ENCODE measurements at regions not wholly inside any gene's neighbourhood (a gene's known extent, or its start where the extent isn't known, plus 50 kb on each side); places are given as distances from the start of the nearest gene placed in this dataset.

- peak; percentile 56 for DNase-seq
Observed at GRCh38 chr1:114224196-114224907, 70.7 kb upstream of the SYT6 start.

GRCh38 chr1:114222920-114223319, 69.3 kb upstream of the SYT6 start:
- DNase-seq = no peak

GRCh38 chr1:114219172-114219868, 65.7 kb upstream of the SYT6 start:
- peak; percentile 51 for DNase-seq

DNA sequence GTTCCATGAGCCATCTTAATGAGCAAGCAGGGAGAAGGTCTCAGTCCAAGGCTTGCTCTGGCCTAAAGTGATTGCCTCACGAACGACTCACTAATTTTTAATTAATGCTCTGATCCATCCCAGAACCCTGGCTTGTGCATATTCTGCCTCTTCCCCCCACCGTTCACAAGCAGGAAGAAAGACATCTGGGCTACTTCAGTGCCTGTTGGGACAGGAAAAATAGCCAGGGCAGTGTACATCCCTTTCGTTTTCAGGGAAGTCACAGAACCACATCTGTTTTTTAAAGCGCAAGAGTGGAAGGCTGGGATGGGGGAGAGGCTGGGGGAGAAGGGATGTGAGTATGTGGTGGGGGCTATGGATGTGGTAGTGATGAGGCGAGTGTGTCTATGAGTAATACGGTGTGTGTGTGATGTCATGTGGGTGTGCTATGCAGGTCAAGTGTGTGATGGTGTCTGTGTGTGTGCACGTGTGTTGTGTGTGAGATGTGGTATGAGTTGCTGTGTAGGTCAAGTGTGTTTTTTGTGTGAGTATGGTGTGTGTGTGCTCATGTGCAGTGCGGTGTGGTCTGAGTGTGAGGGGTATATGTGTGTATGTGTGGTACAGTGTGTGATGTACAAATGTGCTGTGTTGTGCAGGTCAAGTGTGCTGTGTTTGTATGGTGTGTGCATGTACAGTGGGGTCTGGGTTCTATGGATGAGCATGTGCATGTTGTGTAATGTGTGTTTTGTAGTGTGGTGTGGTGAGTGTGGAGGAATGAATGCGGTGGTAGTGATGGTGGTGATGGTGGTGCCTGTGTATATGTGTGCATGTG, 64.9 kb upstream of the SYT6 start:
- DNase-seq = peak; percentile 58

DNA sequence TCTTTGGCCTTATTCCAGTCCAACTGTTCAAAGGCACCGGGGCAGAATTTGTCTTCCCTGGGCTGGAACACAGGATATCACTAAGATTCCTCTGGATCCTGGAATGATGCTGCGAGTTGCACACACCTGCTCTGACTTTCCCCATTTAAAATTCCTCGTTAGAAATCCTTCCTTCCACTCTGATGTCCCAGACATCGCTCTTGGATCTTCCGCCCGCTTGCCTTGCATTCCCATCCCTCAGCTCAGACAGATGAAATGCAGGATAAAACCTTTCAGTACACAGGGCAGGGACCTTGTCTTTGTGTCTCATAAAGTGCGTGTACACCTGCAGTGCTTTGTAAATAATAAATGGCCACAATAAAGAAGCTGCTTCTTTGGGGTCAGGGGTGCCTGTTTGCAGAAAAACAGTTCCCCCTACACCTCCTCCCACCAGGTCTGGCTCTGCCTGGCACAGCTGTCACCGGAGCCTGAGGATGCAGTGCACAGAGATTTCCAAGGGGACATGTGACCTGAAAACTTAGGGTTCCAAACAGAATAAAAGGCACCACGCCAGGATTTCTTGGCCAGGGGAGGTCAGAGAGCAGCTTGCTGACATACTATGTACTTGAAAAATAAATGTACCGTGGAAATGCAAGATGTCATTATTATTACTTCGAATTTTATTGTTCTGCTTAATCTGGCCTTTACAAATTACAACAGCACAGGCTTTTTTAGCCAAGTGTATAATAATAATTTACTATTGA, 62.9 kb upstream of the SYT6 start:
- no peak for DNase-seq

GRCh38 chr1:114215436-114215835, 61.8 kb upstream of the SYT6 start:
- no peak for DNase-seq

- DNase-seq = no peak
Observed at GRCh38 chr1:114214016-114214415, 60.3 kb upstream of the SYT6 start.

- DNase-seq = no peak
Observed at GRCh38 chr1:114209971-114210370, 56.3 kb upstream of the SYT6 start.

DNA sequence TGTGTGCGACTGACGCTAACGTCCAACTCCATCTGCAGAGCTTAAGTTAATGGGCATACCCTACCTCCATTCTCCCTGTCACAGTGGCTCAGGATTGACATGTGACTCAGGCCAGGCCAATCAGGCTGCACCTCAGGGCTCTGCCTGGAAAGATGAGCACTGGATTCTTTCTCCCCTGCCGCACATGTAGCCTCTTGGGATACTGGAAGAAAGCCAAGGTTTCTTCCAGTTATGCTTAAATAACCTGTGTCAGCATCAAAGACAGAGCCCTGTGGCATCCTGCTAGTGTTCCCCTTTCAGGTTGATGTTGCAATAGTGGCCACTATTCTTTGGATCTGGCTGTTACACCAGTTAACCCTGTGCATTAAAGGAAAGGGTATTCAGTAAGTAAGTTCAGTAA, 55.0 kb upstream of the SYT6 start:
- DNase-seq = no peak

DNA sequence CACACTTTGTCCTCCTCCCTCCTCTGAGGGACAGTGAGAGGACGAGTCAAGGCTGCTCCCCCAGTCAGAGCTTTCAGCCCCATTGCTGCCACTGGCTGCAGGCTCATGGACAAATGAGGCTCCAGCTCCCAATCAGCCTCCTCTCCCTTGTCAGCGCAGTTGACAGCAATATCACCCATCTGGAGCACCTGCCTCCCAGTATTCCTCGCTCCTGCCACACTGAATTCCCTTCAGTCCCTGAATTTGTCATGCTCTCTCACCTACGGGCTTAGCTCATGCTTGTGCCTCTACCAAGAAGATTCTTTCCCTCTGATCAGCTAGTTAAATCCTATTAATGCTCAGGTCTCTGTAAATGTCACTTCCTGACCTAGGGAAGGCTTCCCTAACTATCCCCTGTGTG, 54.4 kb upstream of the SYT6 start:
- DNase-seq = no peak

DNA sequence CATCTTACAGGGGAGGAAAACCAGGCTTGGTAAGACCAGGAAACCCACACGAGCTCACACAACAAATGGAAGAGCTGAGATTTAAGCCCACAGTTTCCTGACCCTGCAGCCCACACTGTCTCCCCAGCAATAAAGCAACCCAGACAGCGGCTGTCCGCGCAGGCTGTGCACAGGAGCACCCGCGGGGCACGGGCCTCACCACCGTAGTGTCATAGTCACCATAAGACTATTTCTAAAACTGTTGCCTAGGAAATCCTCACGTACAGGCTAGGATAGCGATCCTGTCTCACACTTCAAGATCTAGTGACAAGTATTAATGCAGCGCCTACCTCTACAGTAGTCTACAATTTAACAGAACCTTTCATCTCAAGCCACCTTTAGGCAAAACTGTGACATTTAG, 54.0 kb upstream of the SYT6 start:
- no peak for DNase-seq

- DNase-seq = no peak
Observed at GRCh38 chr1:114206392-114206791, 52.7 kb upstream of the SYT6 start.

DNA sequence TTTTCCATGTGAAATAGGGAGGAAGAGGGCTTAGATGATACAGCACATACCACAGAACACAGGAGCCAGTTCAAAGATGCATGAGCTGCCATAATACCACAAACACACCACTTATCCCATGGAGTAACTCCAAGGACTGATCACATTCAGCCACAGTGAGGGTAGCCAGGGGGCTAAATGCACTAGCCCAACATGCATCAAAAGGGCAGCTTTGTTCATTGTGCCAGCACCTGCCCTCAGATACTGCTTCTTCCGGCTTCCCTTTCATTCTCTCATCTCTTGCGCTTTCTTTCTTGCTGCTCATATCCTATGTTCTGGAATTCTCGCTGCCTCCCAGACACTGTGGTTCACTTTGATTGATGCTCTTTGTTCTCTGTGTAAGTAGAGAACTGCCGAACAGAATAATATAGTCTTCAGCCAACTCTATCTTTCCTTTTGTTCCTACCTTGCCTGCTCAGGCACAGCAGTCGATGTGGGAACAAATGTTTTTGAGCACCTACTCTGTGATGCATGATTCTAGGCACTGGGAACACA, 50.0 kb upstream of the SYT6 start:
- no peak for DNase-seq

All from muscle of arm (tissue), 1 donor.